Activated T-helper 17 cell treated with anti-CD3 and anti-CD28 coated beads, Interleukin-2, amount 50 U/mL, for 72 hours (primary cell): ENCODE measurements at regions not wholly inside any gene's neighbourhood (a gene's known extent, or its start where the extent isn't known, plus 50 kb on each side); places are given as distances from the start of the nearest gene placed in this dataset.
A peak's percentile ranks its signal among the peaks of the same experiment; 100 is the strongest.
"Not testable (repeated sequence)": the region's sequence is repeated elsewhere in the genome, so short reads cannot be mapped to it uniquely, and the experiment has no call there.

Source experiments
- ATAC-seq: fragments of 150-1000 bp; cut with Tn5 transposase; replicated peaks from 2 replicates; pipeline ENCODE4 v1.10.0; 2021; ENCODE audit warnings: mild to moderate bottlenecking, moderate library complexity
- H3K27ac Mint-ChIP-seq: one replicate; pipeline ENCODE4 v1.8.0; 2022; ENCODE audit warnings: mixed read lengths
- H3K27me3 Mint-ChIP-seq: one replicate; pipeline ENCODE4 v1.8.0; 2022; ENCODE audit warnings: mixed read lengths
- H3K36me3 Mint-ChIP-seq: one replicate; pipeline ENCODE4 v1.8.0; 2022; ENCODE audit warnings: low read depth, mild to moderate bottlenecking, mixed read lengths
- H3K4me1 Mint-ChIP-seq: one replicate; pipeline ENCODE4 v1.8.0; 2022; ENCODE audit warnings: mixed read lengths
- H3K4me3 Mint-ChIP-seq: one replicate; pipeline ENCODE4 v1.8.0; 2022; ENCODE audit warnings: mild to moderate bottlenecking, mixed read lengths
- H3K9me3 Mint-ChIP-seq: one replicate; pipeline ENCODE4 v1.8.0; 2022; ENCODE audit warnings: mixed read lengths

DNA sequence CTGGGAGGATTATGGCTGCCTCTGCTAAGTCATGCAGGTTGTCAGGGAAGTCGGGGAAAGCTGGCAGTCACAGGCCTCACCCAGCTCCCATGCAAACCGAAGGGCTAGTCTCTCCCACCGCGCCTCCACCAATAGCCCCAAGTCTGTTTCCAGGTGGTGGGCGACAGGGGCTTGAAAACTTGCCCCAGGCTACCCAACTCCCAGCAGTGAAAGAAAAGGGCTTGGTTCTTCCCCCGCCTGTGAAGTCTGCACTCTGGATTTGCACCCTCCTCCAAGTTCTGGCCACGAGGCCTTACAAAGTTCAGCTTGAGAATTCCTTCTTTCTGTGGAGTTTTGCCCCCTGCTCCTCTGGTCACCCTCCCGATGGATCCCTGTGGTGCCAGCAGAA, 99.9 kb upstream of the CHST15 start:
- no peaks in the 10 kb centered on the region for H3K4me1 Mint-ChIP-seq
- no peak for ATAC-seq
- H3K9me3 Mint-ChIP-seq = no peaks in the 10 kb centered on the region
- no peak overlapping the region for H3K27ac Mint-ChIP-seq
- peaks cover 39% of the 10 kb centered on the region for H3K27me3 Mint-ChIP-seq
- H3K4me3 Mint-ChIP-seq = no peak overlapping the region
- no peaks in the 10 kb centered on the region for H3K36me3 Mint-ChIP-seq

DNA sequence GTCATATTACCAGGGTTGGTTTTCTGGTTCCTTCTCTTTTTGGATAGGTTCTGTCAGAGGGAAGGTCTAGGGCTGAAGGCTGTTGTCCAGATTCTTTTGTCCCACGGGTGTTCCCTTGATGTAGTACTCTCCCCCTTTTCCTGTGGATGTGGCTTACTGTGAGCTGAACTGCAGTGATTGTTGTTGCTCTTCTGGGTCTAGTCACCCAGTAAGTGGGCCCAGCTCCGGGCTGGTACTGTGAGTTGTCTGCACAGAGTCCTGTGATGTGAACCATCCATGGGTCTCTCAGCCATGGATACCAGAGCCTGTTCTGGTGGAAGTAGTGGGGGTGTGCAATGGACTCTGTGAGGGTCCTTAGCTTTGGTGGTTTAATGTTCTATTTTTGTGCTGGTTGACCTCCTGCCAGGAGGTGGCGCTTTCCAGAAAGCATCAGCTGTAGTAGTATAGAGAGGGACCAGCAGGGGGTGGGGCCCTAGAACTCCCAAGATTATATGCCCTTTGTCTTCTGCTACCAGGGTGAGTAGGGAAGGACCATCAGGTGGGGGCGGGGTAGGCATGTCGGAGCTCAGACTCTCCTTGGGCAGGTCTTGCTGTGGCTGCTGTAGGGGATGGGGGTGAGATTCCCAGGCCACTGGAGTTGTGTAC, 99.4 kb upstream of the CHST15 start:
- H3K27ac Mint-ChIP-seq, H3K4me1 Mint-ChIP-seq, H3K9me3 Mint-ChIP-seq, H3K4me3 Mint-ChIP-seq, H3K36me3 Mint-ChIP-seq, ATAC-seq: not testable (repeated sequence)
- peaks cover 39% of the 10 kb centered on the region for H3K27me3 Mint-ChIP-seq

DNA sequence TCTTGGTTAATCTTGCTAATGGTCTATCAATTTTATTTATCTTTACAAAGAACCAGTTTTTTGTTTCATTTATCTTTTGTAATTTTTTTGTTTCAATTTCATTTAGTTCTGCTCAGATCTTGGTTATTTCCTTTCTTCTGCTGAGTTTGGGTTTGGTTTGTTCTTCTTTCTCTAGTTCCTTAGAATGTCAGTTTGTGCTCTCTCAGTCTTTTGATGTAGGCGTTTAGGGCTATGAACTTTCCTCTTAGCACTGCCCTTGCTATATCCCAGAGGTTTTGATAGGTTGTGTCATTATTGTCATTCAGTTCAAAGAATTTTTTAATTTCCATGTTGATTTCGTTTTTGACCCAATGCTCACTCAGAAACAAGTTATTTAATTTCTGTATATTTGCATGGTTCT, 97.1 kb upstream of the CHST15 start:
- H3K4me3 Mint-ChIP-seq, H3K4me1 Mint-ChIP-seq, H3K36me3 Mint-ChIP-seq, H3K9me3 Mint-ChIP-seq, ATAC-seq, H3K27ac Mint-ChIP-seq: not testable (repeated sequence)
- H3K27me3 Mint-ChIP-seq = peaks cover 33% of the 10 kb centered on the region

DNA sequence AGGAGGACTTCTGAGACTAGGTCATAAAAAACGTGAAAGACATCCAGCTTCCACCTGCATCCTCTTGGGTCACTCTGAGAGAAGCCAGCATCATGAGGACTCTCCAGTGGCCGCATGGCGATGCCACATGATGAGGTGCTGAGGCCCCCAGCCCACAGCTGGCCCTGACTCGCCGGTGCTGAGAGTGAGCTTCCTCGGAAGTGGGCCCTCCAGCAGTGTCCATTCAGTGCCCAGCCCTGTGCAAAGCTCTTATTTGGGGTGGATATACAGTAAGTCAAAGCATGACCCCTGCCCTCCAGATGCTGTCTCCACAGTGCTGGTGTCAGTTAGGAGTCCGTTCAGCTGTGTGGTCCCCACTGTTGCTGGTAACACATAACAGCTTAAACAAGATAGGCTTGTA, 93.6 kb upstream of the CHST15 start:
- Mint-ChIP-seq H3K27me3 (peaks cover 22% of the 10 kb centered on the region), H3K9me3 (no peaks in the 10 kb centered on the region), H3K36me3 (no peaks in the 10 kb centered on the region), H3K27ac (no peak overlapping the region), H3K4me3 (no peak overlapping the region), H3K4me1 (no peaks in the 10 kb centered on the region)
- ATAC-seq = no peak

DNA sequence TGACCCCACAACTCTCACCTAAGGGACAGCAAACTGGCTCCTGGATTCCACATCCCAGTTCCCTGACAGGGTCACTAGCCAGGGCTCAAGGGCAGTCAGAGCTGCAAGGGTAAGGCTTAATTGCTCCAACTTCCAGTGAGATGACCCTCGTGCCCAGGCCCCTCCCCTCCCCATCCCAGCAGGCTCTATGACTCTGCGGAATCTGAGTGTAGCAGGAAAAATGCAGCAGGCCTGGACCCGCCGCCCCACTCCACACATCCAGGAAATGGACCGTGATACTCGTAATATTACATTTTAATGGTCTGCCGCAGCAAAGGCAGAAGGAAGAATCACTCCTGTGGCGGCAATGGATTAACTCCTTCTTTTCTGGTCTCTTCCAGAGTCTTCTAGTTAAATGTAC, 91.7 kb upstream of the CHST15 start:
- Mint-ChIP-seq H3K36me3 (no peaks in the 10 kb centered on the region), H3K27ac (no peak overlapping the region), H3K4me1 (peaks cover 5% of the 10 kb centered on the region), H3K9me3 (no peaks in the 10 kb centered on the region), H3K27me3 (peaks cover 7% of the 10 kb centered on the region), H3K4me3 (no peak overlapping the region)
- ATAC-seq = no peak

DNA sequence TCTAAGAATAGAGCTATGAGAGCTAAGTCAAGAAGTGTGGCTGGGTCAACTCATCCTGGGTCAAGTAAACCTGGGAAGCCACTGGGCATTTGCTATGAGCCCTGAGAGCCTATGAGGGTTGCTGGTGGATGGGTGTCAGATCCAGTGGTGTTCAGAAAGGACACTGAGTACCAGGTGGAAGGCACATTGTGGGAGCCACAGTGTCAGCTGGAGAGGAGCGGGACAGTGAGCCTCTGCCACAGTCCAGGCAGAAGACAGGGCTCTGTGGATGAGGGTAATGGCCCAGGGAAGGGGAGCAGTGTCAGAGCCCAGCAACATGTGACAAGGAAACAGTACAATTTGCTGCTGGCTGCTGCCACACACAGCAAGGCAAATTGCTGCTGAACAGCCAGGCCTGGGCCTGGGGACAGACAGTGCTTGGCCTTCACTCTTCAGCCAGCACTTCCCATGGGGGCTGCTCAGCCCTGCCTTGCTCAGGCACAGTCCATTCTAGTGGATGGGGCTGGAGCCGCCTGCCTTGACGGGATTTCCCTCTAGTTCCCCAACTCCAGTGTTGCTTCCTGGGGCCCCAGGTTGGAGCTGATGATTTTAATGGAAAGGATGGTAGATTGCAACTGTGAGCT, 90.9 kb upstream of the CHST15 start:
- H3K9me3 Mint-ChIP-seq = no peaks in the 10 kb centered on the region
- no peak overlapping the region for H3K27ac Mint-ChIP-seq
- H3K27me3 Mint-ChIP-seq = peaks cover 5% of the 10 kb centered on the region
- H3K4me3 Mint-ChIP-seq = no peak overlapping the region
- H3K4me1 Mint-ChIP-seq = peaks cover 5% of the 10 kb centered on the region
- H3K36me3 Mint-ChIP-seq = no peaks in the 10 kb centered on the region
- ATAC-seq = no peak

DNA sequence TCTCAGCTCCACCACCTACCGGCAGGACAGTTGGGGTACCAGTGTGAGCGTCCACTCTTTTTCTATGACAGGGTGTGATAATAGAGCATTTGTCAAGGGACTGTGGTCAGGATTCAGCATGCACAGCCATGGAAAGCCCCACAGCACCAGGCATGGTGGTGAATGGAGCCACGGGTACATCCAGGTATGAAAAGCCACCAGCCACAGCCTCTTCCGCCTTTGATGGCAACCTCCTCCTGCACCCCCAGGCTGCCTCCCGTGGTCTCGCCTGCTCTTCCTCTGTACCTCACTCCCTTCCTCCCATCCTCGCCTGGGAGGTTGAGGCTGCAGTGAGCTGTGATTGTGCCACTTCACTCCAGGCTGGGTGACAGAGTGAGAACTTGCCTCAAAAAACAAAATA, 90.2 kb upstream of the CHST15 start:
- Mint-ChIP-seq H3K4me1 (peaks cover 5% of the 10 kb centered on the region), H3K27ac (no peak overlapping the region), H3K9me3 (no peaks in the 10 kb centered on the region), H3K27me3 (no peaks in the 10 kb centered on the region), H3K36me3 (no peaks in the 10 kb centered on the region), H3K4me3 (no peak overlapping the region)
- no peak for ATAC-seq

DNA sequence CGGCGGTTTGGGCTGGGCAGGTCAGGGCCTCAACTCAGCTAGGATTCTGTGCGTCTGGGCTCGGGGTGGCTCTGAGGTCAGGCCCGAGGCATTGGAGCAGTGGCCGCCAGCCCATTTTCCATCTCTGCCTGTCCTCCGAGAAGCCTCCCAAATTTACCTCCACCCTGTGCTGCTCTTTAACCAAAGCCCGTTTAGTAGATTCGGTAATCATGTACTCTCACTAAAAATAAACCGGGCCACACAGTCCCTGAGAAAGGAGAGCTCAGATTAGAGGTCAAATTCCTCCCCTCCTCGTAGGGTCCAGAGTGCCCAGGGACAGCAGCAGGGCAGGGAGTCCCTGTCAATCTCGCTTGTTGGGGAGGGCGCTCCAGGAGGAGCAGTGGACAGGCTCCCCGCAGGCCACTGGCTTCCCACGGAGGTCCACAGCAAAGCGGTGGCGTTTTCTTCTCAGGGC, 88.7 kb upstream of the CHST15 start:
- no peak for ATAC-seq
- Mint-ChIP-seq H3K4me3 (no peak overlapping the region), H3K27ac (no peak overlapping the region), H3K4me1 (peaks cover 5% of the 10 kb centered on the region), H3K36me3 (no peaks in the 10 kb centered on the region), H3K9me3 (no peaks in the 10 kb centered on the region), H3K27me3 (no peaks in the 10 kb centered on the region)

DNA sequence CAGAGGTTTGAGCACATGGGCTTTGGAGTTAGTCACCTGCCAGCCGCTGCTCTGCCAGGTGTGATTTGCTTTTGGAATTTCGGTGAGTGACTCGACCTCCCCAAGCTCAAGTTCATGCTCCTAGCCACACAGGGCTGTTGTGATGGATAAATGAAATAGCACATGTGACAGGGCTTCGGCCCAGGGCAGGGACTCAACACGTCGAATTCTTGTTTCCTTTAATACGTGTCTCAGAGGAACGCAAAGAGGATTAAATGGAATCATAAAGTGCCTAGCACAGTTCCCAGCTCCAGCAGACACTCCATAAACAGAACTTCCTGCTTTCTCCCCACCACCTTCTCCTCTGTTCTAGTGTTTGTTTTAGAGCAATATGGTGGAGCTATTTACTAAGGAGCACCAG, 88.3 kb upstream of the CHST15 start:
- Mint-ChIP-seq H3K4me1 (peaks cover 5% of the 10 kb centered on the region), H3K36me3 (no peaks in the 10 kb centered on the region), H3K27ac (no peak overlapping the region), H3K4me3 (no peak overlapping the region), H3K27me3 (no peaks in the 10 kb centered on the region), H3K9me3 (no peaks in the 10 kb centered on the region)
- ATAC-seq = no peak

DNA sequence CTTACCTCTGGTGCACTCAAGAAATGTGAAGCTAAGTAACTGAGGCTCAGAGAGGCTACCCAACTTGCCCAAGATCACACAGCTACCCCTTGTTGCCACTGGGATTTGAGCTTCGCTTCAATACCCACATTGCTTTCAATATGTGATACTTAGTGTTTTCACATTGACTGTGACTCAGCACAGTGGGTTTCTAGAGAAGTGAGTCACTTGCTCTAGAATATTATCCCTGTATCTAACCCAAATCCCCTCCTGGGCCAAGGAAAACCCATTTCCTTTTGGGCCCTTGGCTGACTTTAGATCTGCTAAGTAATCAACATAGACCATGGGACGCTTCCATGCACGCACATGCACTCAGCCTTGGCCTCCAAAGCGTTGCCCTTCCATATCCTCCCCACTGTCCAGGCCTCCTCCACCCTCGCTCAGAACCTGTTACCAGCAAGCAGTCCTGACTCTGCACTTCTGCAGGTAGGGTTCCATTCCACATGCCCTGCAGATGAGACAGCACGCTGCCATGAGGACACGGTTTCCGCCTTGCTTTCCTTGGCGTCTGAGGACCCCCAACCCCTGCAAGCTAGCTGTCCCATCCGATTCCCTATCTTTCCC, 87.7 kb upstream of the CHST15 start:
- Mint-ChIP-seq H3K9me3 (no peaks in the 10 kb centered on the region), H3K4me1 (peaks cover 5% of the 10 kb centered on the region), H3K27me3 (no peaks in the 10 kb centered on the region), H3K27ac (no peak overlapping the region), H3K4me3 (no peak overlapping the region), H3K36me3 (no peaks in the 10 kb centered on the region)
- ATAC-seq = peak; percentile 90

DNA sequence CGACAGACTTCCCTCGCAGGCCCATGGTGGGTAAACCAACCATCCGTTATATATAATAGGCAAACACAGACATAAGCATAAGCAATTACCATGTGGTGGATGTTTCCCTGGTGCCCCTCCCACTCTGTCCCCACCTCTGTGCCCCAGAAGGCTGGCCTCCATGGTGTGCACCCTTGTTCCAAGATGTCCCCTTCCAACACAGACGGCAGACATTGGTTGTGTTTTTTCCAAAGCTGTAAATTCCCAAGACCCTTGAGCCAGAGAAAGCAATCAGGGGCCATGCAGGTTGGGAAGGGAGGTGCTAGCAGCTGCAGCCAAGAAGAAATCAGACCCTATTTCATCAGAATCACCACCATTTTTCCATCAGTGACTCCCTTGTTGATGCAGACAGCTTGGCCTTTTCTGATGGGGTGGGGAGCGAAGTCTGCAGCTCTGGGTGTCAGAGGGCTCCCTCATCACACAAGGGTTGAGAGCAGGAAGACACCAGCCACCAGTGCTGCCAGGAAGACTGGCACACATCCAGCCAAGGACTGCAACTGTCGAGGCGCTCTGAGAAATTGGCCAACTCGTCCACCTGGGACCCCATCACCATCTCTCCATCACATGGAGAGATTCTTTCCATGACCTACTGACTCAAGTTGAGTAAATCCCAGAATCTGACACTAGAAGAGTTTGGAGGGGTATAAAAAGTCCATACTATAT, 86.8 kb upstream of the CHST15 start:
- H3K36me3 Mint-ChIP-seq = no peaks in the 10 kb centered on the region
- H3K4me1 Mint-ChIP-seq = peaks cover 5% of the 10 kb centered on the region
- ATAC-seq = no peak
- H3K9me3 Mint-ChIP-seq = no peaks in the 10 kb centered on the region
- no peaks in the 10 kb centered on the region for H3K27me3 Mint-ChIP-seq
- no peak overlapping the region for H3K4me3 Mint-ChIP-seq
- H3K27ac Mint-ChIP-seq = no peak overlapping the region

DNA sequence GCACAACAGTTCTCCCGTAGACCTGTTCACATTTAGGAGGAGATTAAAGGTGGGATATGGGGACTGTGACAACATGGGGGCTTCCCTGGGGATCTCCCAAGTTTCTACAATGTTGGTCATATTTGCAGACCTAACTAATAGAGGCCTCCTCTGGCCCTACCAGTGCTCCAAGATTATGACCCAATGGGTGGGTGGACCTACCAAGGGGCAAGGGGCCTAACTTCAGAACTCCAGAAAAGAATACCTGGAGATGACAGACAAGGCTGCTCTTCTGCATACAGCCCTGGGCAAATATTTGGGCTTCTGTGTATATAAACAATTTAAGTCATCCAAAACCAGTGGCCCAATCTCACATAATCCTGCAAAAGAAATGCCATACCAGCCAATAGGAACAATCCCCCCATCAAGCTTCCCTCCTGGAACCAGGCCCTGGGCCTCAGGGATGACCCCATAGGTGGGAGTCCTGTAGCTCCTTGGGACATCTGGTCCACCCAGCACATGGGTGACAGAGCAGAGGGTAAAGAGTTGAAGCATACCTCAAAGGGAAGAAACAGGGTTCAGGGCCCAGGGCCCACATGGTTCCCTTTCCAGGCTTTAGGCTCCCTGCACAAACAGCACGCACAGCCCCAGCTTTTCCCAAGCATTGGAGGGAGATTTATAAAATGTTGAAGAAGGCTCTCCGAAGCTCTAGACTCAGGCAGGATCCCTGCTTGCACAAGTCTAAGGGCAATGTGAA, 86.1 kb upstream of the CHST15 start:
- no peak for ATAC-seq
- no peaks in the 10 kb centered on the region for H3K36me3 Mint-ChIP-seq
- H3K9me3 Mint-ChIP-seq = no peaks in the 10 kb centered on the region
- H3K4me1 Mint-ChIP-seq = peaks cover 5% of the 10 kb centered on the region
- H3K27me3 Mint-ChIP-seq = no peaks in the 10 kb centered on the region
- H3K27ac Mint-ChIP-seq = no peak overlapping the region
- no peak overlapping the region for H3K4me3 Mint-ChIP-seq

DNA sequence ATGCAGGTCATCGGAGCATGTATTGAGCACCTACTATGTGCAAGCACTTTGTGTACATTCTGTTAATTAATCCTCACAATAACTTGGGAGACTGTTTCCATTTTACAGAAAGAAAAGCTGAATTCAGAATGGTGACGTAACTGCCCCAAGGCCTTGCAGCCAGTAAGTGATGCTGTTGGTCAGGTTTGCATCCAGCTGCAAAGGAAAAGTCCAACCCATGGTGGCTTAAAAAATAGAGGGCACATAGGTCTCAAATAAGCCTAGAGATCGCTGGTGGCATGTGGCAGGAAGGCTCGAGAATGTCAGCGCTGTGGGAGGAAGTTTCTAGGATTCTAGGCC, 83.8 kb upstream of the CHST15 start:
- ATAC-seq = no peak
- Mint-ChIP-seq H3K27me3 (peaks cover 3% of the 10 kb centered on the region), H3K4me1 (peaks cover 5% of the 10 kb centered on the region), H3K36me3 (no peaks in the 10 kb centered on the region), H3K4me3 (no peak overlapping the region), H3K27ac (no peak overlapping the region), H3K9me3 (no peaks in the 10 kb centered on the region)

DNA sequence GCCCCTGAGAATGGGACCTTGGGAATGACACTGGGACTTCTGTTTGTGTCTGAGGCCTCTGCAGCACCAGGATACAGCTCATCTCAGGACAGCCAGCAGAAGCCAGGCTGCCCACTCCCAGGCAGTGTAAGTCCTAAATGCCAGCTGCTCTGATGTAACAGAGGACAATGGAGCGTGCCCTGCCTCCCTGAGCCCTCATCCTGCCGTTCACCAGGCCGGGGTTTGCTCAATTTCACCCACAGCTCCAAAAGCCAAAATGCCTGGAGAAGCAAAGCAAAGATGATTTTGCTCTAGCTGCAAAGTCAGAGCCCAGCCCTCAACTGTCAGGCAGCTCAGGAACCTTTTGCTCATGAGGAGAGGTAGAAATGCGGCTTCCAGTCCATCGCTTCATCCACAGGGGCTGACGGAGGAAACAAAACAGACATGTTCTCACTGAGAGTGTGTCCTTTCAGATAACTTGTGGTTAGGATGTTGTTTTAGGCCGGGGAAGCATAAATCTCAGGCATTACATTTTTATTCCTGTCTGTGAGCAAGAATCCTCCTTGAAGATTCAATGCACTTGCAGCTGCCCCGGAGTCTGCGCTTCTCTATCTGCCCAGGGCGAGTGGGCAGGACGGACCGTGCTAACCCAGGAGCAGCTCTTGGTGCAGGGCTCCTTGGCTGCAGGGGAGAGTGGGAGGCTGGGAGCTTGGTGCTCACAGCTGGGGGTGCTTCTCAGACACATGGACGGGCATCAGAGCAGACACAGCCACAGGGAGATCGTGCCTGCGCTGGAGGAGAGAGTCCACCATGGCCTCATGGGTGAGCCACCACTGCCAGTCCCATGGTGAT, 83.2 kb upstream of the CHST15 start:
- Mint-ChIP-seq H3K27ac (no peak overlapping the region), H3K27me3 (peaks cover 3% of the 10 kb centered on the region), H3K4me3 (no peak overlapping the region), H3K4me1 (peaks cover 5% of the 10 kb centered on the region), H3K36me3 (no peaks in the 10 kb centered on the region), H3K9me3 (no peaks in the 10 kb centered on the region)
- no peak for ATAC-seq
